ENCODE measurements at regions not wholly inside any gene's neighbourhood (a gene's known extent, or its start where the extent isn't known, plus 50 kb on each side); places are given as distances from the start of the nearest gene placed in this dataset.

DNA sequence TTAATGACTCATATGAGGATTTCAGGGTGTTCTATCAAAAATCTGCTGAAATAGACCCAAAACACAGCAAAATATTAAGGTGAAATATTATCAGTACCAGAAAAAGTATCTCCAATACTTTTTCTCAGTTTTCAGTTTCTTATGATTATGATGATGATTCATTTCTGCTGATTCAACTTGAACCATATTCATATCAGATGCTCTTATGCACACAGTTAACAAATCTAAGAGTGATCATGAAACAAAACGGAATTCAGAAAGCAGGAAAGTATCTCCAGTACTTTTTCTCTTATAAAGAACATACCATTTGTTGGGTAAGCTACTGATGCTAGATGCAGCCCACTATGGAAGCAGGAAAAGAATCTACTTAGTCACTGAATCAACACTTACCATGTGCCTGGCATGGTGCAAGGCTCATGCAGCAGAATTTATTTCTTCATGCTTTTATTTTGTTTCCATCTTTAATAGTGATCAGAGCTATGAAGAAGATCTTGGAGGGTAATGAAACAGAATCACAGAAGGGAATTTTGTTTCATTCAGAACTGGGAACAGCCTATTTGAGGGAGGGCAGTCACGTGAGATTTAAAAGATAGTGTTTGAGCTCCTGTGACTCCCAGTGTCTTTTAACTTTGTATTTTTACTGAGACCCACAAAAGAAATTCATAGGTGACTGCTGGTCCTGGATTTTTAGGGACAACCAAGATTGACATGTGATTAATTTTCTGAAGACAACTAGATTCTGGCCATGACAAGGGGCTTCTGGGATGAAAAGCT, 480.6 kb downstream of the SETD4 start:
- Histone ChIP-seq H2AFZ (ENCODE audit: low read depth) (no peak overlapping the region), H3K79me2 (ENCODE audit: insufficient read depth) (no peaks in the 10 kb centered on the region), H3K27ac (ENCODE audit: low read depth in 2 of 2, low read length in 1 of 2) (peak overlapping the region in 1 of 2 experiments; percentile 47; a peak in 1 of 4 replicates), H4K20me1 (ENCODE audit: insufficient read depth) (no peaks in the 10 kb centered on the region), H3K27me3 (ENCODE audit: insufficient read depth) (no peaks in the 10 kb centered on the region), H3K9me2 (no peaks in the 10 kb centered on the region), H3K4me3 (ENCODE audit: low read depth in 2 of 2, low read length in 1 of 2) (no peak overlapping the region), H3K36me3 (replicated peaks in 1 of 2; ENCODE audit: control insufficient read depth in 1 of 2, insufficient read depth in 2 of 2, low read length in 1 of 2) (no peaks in the 10 kb centered on the region), H3F3A (replicated peaks; ENCODE audit: insufficient read depth) (peaks cover 8% of the 10 kb centered on the region), H3K4me1 (ENCODE audit: control insufficient read depth in 1 of 2, insufficient read depth in 2 of 2, low read depth in 1 of 2, low read length in 1 of 2) (peaks cover 0 to 9% of the 10 kb centered on the region in 2 experiments; a peak in 1 of 4 replicates), H3K9me3 (no peaks in the 10 kb centered on the region), H3K4me2 (no peak overlapping the region), H3K9ac (no peak overlapping the region)
- POLR2A ChIA-PET: no interaction called here
- TF ChIP-seq FOXJ3 (CRISPR knock-in tag; IDR thresholded peaks at IDR 0.05) (no peak), TCF12 (IDR thresholded peaks at IDR 0.05) (no peak), RCOR1 (IDR thresholded peaks at IDR 0.05; ENCODE audit: low read length) (no peak), EZH2phosphoT487 (IDR thresholded peaks at IDR 0.05; ENCODE audit: borderline replicate concordance, low read depth) (no peak), SMC3 (IDR thresholded peaks at IDR 0.05; ENCODE audit: low read depth, low read length) (no peak), MXI1 (IDR thresholded peaks at IDR 0.05; ENCODE audit: low read depth, low read length) (no peak), FOSL2 (IDR thresholded peaks at IDR 0.05; ENCODE audit: borderline replicate concordance, low read depth) (peak; percentile 37; the same call in 1 of the 2 replicates)
- TF ChIP-seq, protein P1, sequence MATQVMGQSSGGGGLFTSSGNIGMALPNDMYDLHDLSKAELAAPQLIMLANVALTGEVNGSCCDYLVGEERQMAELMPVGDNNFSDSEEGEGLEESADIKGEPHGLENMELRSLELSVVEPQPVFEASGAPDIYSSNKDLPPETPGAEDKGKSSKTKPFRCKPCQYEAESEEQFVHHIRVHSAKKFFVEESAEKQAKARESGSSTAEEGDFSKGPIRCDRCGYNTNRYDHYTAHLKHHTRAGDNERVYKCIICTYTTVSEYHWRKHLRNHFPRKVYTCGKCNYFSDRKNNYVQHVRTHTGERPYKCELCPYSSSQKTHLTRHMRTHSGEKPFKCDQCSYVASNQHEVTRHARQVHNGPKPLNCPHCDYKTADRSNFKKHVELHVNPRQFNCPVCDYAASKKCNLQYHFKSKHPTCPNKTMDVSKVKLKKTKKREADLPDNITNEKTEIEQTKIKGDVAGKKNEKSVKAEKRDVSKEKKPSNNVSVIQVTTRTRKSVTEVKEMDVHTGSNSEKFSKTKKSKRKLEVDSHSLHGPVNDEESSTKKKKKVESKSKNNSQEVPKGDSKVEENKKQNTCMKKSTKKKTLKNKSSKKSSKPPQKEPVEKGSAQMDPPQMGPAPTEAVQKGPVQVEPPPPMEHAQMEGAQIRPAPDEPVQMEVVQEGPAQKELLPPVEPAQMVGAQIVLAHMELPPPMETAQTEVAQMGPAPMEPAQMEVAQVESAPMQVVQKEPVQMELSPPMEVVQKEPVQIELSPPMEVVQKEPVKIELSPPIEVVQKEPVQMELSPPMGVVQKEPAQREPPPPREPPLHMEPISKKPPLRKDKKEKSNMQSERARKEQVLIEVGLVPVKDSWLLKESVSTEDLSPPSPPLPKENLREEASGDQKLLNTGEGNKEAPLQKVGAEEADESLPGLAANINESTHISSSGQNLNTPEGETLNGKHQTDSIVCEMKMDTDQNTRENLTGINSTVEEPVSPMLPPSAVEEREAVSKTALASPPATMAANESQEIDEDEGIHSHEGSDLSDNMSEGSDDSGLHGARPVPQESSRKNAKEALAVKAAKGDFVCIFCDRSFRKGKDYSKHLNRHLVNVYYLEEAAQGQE (IDR thresholded peaks at IDR 0.05; ENCODE audit: low read depth, low read length): no peak
- CTCF ChIA-PET: interaction anchor here (0.9 kb wide), 1 partner anchor 11 kb away, joined by 3 read pairs; no protein-coding TSS in a partner anchor
- WGBS (ENCODE audit: low lambda C conversion rate): 42% methylated on average over 2 of the region's 2 CpGs
- DNase-seq: no peak

DNA sequence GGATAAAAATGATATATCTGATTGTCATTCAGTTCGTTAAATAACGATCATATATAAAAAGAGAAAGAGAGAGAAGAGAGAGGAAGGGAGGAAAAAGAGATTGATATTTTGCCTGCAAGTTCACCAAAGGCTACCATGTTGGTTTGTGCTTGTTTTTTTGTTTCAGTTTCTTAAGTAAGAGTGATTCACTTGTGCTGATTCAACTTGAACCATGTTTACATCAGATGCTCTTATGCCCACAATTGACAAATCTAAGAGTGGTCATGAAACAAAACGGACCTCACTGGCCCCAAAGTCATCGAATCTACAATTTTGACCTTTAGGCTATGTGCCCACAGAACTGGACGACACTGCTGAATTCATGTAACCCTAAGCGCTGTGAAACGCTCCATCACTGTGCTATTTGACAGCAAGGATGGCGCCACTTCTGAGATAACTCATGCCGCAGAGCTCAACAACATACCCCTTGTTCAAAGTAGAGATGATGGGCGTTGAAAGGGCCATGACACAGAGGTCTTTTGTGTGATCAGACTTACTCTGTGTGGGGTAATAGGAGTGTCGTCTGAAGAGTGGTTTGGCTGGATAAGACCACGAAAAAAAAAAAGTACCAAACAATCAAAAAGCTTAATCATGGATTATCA, 481.4 kb downstream of the SETD4 start:
- WGBS (ENCODE audit: low lambda C conversion rate): 31% methylated on average over 12 of the region's 12 CpGs
- ChIA-PET POLR2A (no interaction called here), CTCF (interaction anchor here (0.9 kb wide), 1 partner anchor 12 kb away, joined by 3 read pairs; no protein-coding TSS in a partner anchor)
- no peaks in the 10 kb centered on the region for H3K9me2 ChIP-seq
- no peak overlapping the region for H3K4me3 ChIP-seq (ENCODE audit: low read depth in 2 of 2, low read length in 1 of 2)
- H3K9me3 ChIP-seq: no peaks in the 10 kb centered on the region
- DNase-seq: no peak
- H3K27ac ChIP-seq (ENCODE audit: low read depth in 2 of 2, low read length in 1 of 2): peak overlapping the region in 1 of 2 experiments; percentile 47; a peak in 1 of 4 replicates
- H3K36me3 ChIP-seq (replicated peaks in 1 of 2; ENCODE audit: control insufficient read depth in 1 of 2, insufficient read depth in 2 of 2, low read length in 1 of 2): no peaks in the 10 kb centered on the region
- no peaks in the 10 kb centered on the region for H3K79me2 ChIP-seq (ENCODE audit: insufficient read depth)
- peaks cover 8% of the 10 kb centered on the region for H3F3A ChIP-seq (replicated peaks; ENCODE audit: insufficient read depth)
- peaks cover 0 to 9% of the 10 kb centered on the region in 2 experiments; a peak in 1 of 4 replicates for H3K4me1 ChIP-seq (ENCODE audit: control insufficient read depth in 1 of 2, insufficient read depth in 2 of 2, low read depth in 1 of 2, low read length in 1 of 2)
- TF ChIP-seq MXI1 (IDR thresholded peaks at IDR 0.05; ENCODE audit: low read depth, low read length) (no peak), CTCF (IDR thresholded peaks at IDR 0.05) (no peak), TCF12 (IDR thresholded peaks at IDR 0.05) (no peak), SMC3 (IDR thresholded peaks at IDR 0.05; ENCODE audit: low read depth, low read length) (no peak)
- H3K27me3 ChIP-seq (ENCODE audit: insufficient read depth): no peaks in the 10 kb centered on the region
- H4K20me1 ChIP-seq (ENCODE audit: insufficient read depth): no peaks in the 10 kb centered on the region
- no peak overlapping the region for H2AFZ ChIP-seq (ENCODE audit: low read depth)
- no peak overlapping the region for H3K9ac ChIP-seq
- H3K4me2 ChIP-seq: no peak overlapping the region

Measured in SK-N-SH (cell line).